Uterus (tissue), 2 donors: ENCODE measurements at regions not wholly inside any gene's neighbourhood (a gene's known extent, or its start where the extent isn't known, plus 50 kb on each side); places are given as distances from the start of the nearest gene placed in this dataset.

Source experiments
- POLR2A ChIP-seq, 2 donors: fragments of 450-650 bp; IDR thresholded peaks; one replicate each; pipeline ENCODE4 v1.6.1; 2016; ENCODE audit warnings: antibody characterized with exemption in 2 of 2, mild to moderate bottlenecking in 1 of 2, moderate library complexity in 1 of 2
- TF ChIP-seq, protein P1 (sequence below), 4 experiments: fragments of 200-600 bp in 2 of 4; fragments of 450-650 bp in 2 of 4; sonication (generic) in 2 of 4; IDR thresholded peaks; one replicate each; pipeline ENCODE4 v1.5.1; 2016 to 2019; ENCODE audit warnings: antibody characterized with exemption in 4 of 4, mild to moderate bottlenecking in 2 of 4, moderate library complexity in 1 of 4

GRCh38 chr15:97728791-97729190, 231.7 kb upstream of the ARRDC4 start:
- no peak for TF ChIP-seq POLR2A (IDR thresholded peaks at IDR 0.05)
- TF ChIP-seq, protein P1, sequence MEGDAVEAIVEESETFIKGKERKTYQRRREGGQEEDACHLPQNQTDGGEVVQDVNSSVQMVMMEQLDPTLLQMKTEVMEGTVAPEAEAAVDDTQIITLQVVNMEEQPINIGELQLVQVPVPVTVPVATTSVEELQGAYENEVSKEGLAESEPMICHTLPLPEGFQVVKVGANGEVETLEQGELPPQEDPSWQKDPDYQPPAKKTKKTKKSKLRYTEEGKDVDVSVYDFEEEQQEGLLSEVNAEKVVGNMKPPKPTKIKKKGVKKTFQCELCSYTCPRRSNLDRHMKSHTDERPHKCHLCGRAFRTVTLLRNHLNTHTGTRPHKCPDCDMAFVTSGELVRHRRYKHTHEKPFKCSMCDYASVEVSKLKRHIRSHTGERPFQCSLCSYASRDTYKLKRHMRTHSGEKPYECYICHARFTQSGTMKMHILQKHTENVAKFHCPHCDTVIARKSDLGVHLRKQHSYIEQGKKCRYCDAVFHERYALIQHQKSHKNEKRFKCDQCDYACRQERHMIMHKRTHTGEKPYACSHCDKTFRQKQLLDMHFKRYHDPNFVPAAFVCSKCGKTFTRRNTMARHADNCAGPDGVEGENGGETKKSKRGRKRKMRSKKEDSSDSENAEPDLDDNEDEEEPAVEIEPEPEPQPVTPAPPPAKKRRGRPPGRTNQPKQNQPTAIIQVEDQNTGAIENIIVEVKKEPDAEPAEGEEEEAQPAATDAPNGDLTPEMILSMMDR (IDR thresholded peaks at IDR 0.05): no peak
